Panc1 (cell line): ENCODE measurements at regions not wholly inside any gene's neighbourhood (a gene's known extent, or its start where the extent isn't known, plus 50 kb on each side); places are given as distances from the start of the nearest gene placed in this dataset.

Source experiments
- ATAC-seq: fragments of 200-7000 bp; cut with Tn5 transposase; 2 replicates; pipeline ENCODE4 v1.9.1; 2020; ENCODE audit warnings: mild to moderate bottlenecking, moderate library complexity
- BruUV-seq: library from RNA; stranded (reverse); fragments of 400-500 nt; replicated peaks from 2 replicates; lab custom pipeline; 2021; lab: Mats Ljungman, UMichigan
- CTCF ChIA-PET: fragments of 300-600 bp; sonication (Branson Sonifier 250); formaldehyde crosslinking; loops from one replicate; lab custom pipeline; 2022; ENCODE audit warnings: antibody characterized with exemption; lab: Charles Lee
- POLR2A ChIA-PET: fragments of 300-600 bp; sonication (Branson Sonifier 250); formaldehyde crosslinking; loops from one replicate; lab custom pipeline; 2022; ENCODE audit warnings: antibody characterized with exemption; lab: Charles Lee
- DNase-seq: peaks from one replicate; pipeline ENCODE4 v3.0.0-alpha.2; 2010; ENCODE audit warnings: low read depth, low spot score
- H3K27ac ChIP-seq: 2 replicates; pipeline ENCODE4 v1.5.1; 2011; ENCODE audit warnings: mild to moderate bottlenecking, low read length, inconsistent platforms
- H3K27me3 ChIP-seq: fragments of 200-500 bp; sonication (Bioruptor generic); 2 replicates; pipeline ENCODE4 v1.6.0; 2014; ENCODE audit warnings: low read length, inconsistent platforms; ENCODE audit not compliant: control insufficient read depth, insufficient read depth
- H3K36me3 ChIP-seq: fragments of 200-500 bp; sonication (Bioruptor generic); 2 replicates; pipeline ENCODE4 v1.5.1; 2014; ENCODE audit warnings: inconsistent platforms, mild to moderate bottlenecking, low read length, moderate library complexity; ENCODE audit not compliant: control insufficient read depth, insufficient read depth
- H3K4me1 ChIP-seq: 2 replicates; pipeline ENCODE4 v1.5.1; 2011; ENCODE audit warnings: inconsistent platforms, mild to moderate bottlenecking, low read length, moderate library complexity; ENCODE audit not compliant: control insufficient read depth, insufficient read depth
- H3K4me3 ChIP-seq, 2 experiments: 2 replicates each; pipeline ENCODE4 v1.5.1; 2011 to 2012; ENCODE audit warnings: low read depth in 2 of 2, low read length in 2 of 2, mild to moderate bottlenecking in 2 of 2, inconsistent platforms in 1 of 2, moderate library complexity in 1 of 2
- H3K9me3 ChIP-seq: fragments of 200-500 bp; sonication (Bioruptor generic); 2 replicates; pipeline ENCODE4 v1.5.1; 2014; ENCODE audit warnings: low read depth, mild to moderate bottlenecking, inconsistent platforms, low read length, moderate library complexity; ENCODE audit not compliant: control insufficient read depth, insufficient read depth
- CTCF ChIP-seq: fragments of 450-650 bp; IDR thresholded peaks from 2 replicates; pipeline ENCODE4 v1.5.1; 2017; ENCODE audit warnings: mild to moderate bottlenecking
- POLR2AphosphoS5 ChIP-seq: IDR thresholded peaks from 2 replicates; pipeline ENCODE4 v1.6.1; 2012; ENCODE audit warnings: mild to moderate bottlenecking, low read depth, low read length, moderate library complexity
- REST ChIP-seq, 2 experiments: IDR thresholded peaks; 2 replicates each; pipeline ENCODE4 v1.6.1; 2011 to 2012; ENCODE audit warnings: low read depth in 2 of 2, control low read depth in 1 of 2, low read length in 1 of 2, mild to moderate bottlenecking in 1 of 2, moderate library complexity in 1 of 2; ENCODE audit not compliant: insufficient read depth in 1 of 2
- SIN3A ChIP-seq: IDR thresholded peaks from 2 replicates; pipeline ENCODE4 v1.6.1; 2012; ENCODE audit warnings: low read depth, mild to moderate bottlenecking, low read length, moderate library complexity, borderline replicate concordance; ENCODE audit not compliant: insufficient read depth
- TCF7L2 ChIP-seq: IDR thresholded peaks from 2 replicates; pipeline ENCODE4 v1.6.1; 2011; ENCODE audit warnings: mild to moderate bottlenecking, low read depth, low read length, inconsistent platforms
- in situ Hi-C: cut with HindIII; loops from 2 replicates; pipeline ENCODE4 v1.10.0; 2016; ENCODE audit warnings: low sequenced_read_pairs, low pct_unique_long_range_greater_than_20kb
- intact Hi-C: fragments of 100-400 bp; cut with micrococcal nuclease; formaldehyde crosslinking; loops from one replicate; pipeline ENCODE4 v1.10.0; 2022; ENCODE audit not compliant: unreplicated experiment

DNA sequence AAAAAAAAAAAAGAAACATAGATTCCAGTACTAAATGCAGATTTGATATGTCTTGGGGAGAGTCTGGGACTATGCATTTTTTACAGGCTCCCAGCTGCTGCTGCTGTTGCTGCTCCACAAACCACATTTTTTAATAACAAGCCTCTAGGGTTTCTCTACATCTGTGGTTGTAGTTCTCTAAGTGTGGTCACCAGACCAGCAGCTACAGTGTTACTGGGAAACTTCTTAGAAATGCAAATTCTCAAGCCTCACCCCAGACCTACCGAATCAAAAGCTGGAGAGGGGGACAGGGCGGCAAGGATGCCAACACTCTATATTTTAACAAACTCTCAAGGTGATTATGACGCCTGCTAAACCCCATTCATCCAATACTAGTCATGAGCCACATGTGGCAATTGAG is 293.4 kb upstream of the PTGER4 start:
- Histone ChIP-seq H3K4me3 (no peak overlapping the region), H3K4me1 (peaks cover 8% of the 10 kb centered on the region), H3K9me3 (no peaks in the 10 kb centered on the region; the same call in 1 of the 2 replicates), H3K36me3 (no peaks in the 10 kb centered on the region), H3K27ac (no peak overlapping the region), H3K27me3 (no peaks in the 10 kb centered on the region)
- in situ Hi-C loops (no loop called here), intact Hi-C loops (no loop called here)
- ATAC-seq (no peak), DNase-seq (no peak)
- TF ChIP-seq SIN3A (no peak), TCF7L2 (no peak), REST (IDR thresholded peaks at IDR 0.05; ENCODE audit: insufficient read depth in 1 of 2, low read depth in 2 of 2, low read length in 1 of 2) (no peak), CTCF (no peak), POLR2AphosphoS5 (no peak)
- ChIA-PET CTCF (no interaction called here), POLR2A (no interaction called here)
- no TSS peak for BruUV-seq

DNA sequence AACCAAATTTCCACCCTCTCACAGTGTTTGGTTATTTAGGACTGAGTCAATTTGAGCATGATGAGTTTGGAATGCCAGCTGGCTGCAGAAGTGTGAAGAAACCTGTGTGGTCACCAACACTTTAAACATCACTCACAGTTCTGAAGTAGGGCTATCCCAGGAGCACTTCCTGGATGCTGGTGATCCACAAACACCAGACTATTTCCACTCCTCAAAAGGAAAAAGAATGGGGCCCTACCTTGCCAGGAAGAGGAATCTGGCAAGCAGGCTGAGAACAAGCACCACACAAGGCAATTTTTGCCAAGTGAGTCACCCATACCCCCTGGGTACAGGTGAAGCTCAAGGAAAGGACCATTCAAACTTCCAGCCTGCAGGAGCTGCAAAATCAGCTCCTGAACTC is 294.2 kb upstream of the PTGER4 start:
- H3K4me1 ChIP-seq, result peaks cover 8% of the 10 kb centered on the region
- intact Hi-C loops, result no loop called here
- BruUV-seq, result no TSS peak
- H3K27me3 ChIP-seq, result no peaks in the 10 kb centered on the region
- DNase-seq (peak; percentile 99), ATAC-seq (peak; percentile 78)
- POLR2A ChIA-PET, result no interaction called here
- no peaks in the 10 kb centered on the region; the same call in 1 of the 2 replicates for H3K9me3 ChIP-seq
- no peak overlapping the region; the same call in 1 of the 2 replicates for H3K27ac ChIP-seq
- no peak overlapping the region for H3K4me3 ChIP-seq
- no peaks in the 10 kb centered on the region for H3K36me3 ChIP-seq
- in situ Hi-C loops, result no loop called here
- CTCF ChIA-PET, result no interaction called here
- TF ChIP-seq CTCF, result no peak
- TF ChIP-seq POLR2AphosphoS5, result no peak
- TF ChIP-seq TCF7L2, result no peak
- TF ChIP-seq REST (IDR thresholded peaks at IDR 0.05; ENCODE audit: insufficient read depth in 1 of 2, low read depth in 2 of 2, low read length in 1 of 2), result no peak
